ENCODE measurements at regions not wholly inside any gene's neighbourhood (a gene's known extent, or its start where the extent isn't known, plus 50 kb on each side); places are given as distances from the start of the nearest gene placed in this dataset.

DNA sequence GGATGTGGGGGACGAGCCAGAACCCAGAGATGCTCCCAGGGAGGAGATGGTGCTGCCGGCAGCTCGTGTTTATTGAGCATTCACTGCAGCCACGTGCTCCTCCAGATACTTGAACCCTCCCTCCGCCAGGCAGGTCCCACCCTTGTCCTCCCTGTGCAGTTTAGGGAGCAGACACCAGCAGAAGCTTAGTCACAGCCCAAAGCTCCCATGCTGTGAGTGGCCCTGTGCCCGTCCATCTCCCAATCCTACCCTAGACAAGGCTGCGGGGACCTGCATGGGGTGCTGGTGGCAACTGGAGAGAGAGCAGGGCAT lies 176.5 kb upstream of the COPS8 start:
- 86 to 96% (median 88%) methylated on average over 5 to 7 of the region's 7 CpGs for WGBS, 4 donors
- H3K27ac ChIP-seq = no peak overlapping the region
- H3K9me3 ChIP-seq = no peaks in the 10 kb centered on the region
- peak in 1 of 4 donors; percentile 20 for ATAC-seq
- DNase-seq = no peak
- no peaks in the 10 kb centered on the region for H3K4me1 ChIP-seq
- no peak overlapping the region for H3K4me3 ChIP-seq
- H3K36me3 ChIP-seq = no peaks in the 10 kb centered on the region
- TF ChIP-seq POLR2A (IDR thresholded peaks at IDR 0.05) = no peak
- TF ChIP-seq, protein P1, sequence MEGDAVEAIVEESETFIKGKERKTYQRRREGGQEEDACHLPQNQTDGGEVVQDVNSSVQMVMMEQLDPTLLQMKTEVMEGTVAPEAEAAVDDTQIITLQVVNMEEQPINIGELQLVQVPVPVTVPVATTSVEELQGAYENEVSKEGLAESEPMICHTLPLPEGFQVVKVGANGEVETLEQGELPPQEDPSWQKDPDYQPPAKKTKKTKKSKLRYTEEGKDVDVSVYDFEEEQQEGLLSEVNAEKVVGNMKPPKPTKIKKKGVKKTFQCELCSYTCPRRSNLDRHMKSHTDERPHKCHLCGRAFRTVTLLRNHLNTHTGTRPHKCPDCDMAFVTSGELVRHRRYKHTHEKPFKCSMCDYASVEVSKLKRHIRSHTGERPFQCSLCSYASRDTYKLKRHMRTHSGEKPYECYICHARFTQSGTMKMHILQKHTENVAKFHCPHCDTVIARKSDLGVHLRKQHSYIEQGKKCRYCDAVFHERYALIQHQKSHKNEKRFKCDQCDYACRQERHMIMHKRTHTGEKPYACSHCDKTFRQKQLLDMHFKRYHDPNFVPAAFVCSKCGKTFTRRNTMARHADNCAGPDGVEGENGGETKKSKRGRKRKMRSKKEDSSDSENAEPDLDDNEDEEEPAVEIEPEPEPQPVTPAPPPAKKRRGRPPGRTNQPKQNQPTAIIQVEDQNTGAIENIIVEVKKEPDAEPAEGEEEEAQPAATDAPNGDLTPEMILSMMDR (IDR thresholded peaks at IDR 0.05) = no peak
- peaks cover 0 to 4% (median 0%) of the 10 kb centered on the region in 9 donors for H3K27me3 ChIP-seq
- intact Hi-C loops (cut with DNase I) = no loop called here

DNA sequence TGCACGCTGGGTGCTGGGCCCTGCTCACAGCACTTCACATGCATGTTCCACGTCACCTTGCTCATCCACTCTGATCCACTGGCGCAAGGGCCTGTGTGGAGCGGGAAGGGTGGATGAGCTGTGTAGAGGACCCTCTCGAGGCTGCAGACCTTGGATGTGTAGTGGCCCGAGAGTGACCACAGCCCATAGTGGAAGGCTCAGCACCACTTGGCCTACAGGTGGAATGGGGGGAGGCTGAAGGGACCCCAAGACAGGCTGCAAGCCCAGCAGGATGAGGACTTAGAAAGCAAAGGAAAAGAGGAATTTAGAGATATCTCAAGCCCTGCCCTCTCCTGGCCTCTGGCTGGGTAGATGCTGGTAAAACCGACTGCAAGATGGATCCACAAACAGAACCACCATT lies 175.9 kb upstream of the COPS8 start:
- TF ChIP-seq, protein P1 (IDR thresholded peaks at IDR 0.05) = no peak
- intact Hi-C loops (cut with DNase I) = no loop called here
- no peak overlapping the region for H3K4me3 ChIP-seq
- DNase-seq (no peak), ATAC-seq (peak in 1 of 4 donors; percentile 22)
- no peak overlapping the region for H3K27ac ChIP-seq
- H3K4me1 ChIP-seq = no peaks in the 10 kb centered on the region
- 85 to 92% (median 90%) methylated on average over 7 of the region's 7 CpGs for WGBS, 4 donors
- peaks cover 0 to 3% (median 0%) of the 10 kb centered on the region in 9 donors for H3K27me3 ChIP-seq
- H3K36me3 ChIP-seq = no peaks in the 10 kb centered on the region
- H3K9me3 ChIP-seq = no peaks in the 10 kb centered on the region

DNA sequence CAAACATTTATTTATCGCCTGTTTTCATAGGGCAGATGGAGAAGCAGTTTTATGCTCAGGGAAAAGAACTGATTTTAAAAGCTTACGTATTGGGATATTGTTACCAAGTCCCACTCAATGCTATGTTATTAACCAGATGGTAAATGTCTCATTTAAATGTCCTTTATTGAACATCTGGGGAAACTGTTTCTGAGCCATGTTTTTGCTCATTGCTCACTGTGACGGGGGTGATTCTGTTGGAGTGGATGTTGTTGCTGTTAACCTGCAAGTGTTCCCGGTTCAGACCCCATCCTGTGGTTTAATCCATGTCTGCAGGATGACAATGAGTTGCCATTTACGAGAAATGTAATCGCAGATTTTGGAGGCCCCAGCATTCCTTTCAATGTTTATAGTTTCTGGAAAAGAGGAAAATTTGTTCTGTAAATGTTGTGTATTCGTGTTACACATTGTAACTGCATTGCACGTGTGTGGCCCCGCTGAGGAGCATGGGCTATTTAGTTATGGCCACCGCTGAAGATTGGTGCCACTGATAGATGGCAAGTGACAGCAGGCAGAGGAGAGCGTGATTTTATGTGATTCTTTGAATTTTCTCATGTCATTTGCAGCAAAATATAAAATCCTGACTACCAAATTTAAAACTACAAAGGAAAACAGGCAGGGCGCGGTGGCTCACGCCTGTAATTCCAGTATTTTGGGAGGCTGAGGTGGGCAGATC lies 174.8 kb upstream of the COPS8 start:
- ATAC-seq = no peak
- no peak for DNase-seq
- WGBS, 4 donors = 92 to 95% (median 93%) methylated on average over 14 of the region's 14 CpGs
- no peaks in the 10 kb centered on the region for H3K27me3 ChIP-seq
- no peaks in the 10 kb centered on the region for H3K4me1 ChIP-seq
- no peak overlapping the region for H3K27ac ChIP-seq
- TF ChIP-seq POLR2A (IDR thresholded peaks at IDR 0.05) = no peak
- TF ChIP-seq, protein P1 (IDR thresholded peaks at IDR 0.05) = no peak
- no peak overlapping the region for H3K4me3 ChIP-seq
- no peaks in the 10 kb centered on the region for H3K36me3 ChIP-seq
- intact Hi-C loops (cut with DNase I) = no loop called here
- no peaks in the 10 kb centered on the region for H3K9me3 ChIP-seq

DNA sequence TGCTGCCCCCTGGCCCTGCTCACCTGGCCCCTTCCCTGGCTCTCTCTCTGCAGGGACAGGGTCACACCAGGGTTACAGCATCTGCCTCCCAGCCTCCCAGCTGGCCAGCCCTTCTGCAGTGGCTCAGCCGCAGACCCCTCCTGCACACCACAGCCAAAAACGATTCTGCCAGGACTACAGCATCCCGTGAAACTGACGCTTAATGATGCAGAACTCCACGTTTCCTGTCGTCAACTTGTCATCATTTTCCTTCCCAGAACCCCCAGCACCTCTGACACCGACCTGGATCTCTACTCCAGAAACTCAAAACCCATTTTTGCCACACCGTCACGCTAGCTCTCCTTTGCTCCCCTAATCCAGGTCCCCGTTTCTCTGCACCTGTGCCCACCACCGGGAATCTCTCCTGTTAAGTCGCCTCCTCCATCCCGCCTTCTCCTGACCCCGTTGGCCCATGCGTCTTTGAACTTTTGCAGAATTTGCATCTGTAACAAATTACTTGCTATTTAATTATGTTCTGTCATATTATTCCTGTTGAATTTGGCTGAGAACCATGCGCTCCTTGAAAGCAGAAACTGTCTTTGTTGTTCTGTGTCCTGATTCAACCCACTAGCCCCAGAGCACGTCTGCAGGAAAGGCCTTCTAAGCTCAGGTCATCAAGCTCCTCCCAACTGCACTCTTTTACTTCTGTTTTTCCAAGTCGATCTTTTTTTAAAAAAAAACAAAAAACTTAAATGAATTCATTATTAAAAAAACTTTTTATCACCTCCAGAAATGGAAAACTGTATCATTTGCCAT lies 173.2 kb upstream of the COPS8 start:
- intact Hi-C loops (cut with DNase I) = no loop called here
- DNase-seq (no peak), ATAC-seq (no peak)
- WGBS, 4 donors = 68 to 73% (median 70%) methylated on average over 18 of the region's 18 CpGs
- Histone ChIP-seq H3K4me1 (no peaks in the 10 kb centered on the region), H3K4me3 (no peak overlapping the region), H3K9me3 (no peaks in the 10 kb centered on the region), H3K36me3 (no peaks in the 10 kb centered on the region), H3K27me3 (no peaks in the 10 kb centered on the region), H3K27ac (no peak overlapping the region)
- TF ChIP-seq, protein P1 (IDR thresholded peaks at IDR 0.05) = no peak
- TF ChIP-seq POLR2A (IDR thresholded peaks at IDR 0.05) = no peak
